MM.1S (cell line): ENCODE measurements at regions not wholly inside any gene's neighbourhood (a gene's known extent, or its start where the extent isn't known, plus 50 kb on each side); places are given as distances from the start of the nearest gene placed in this dataset.
"Not testable (repeated sequence)": the region's sequence is repeated elsewhere in the genome, so short reads cannot be mapped to it uniquely, and the experiment has no call there.

Experiments
- DNase-seq: peaks from one replicate; pipeline ENCODE4 v3.0.0-alpha.2; 2015
- H2AFZ ChIP-seq: fragments of 300-600 bp; sonication (generic); 2 replicates; pipeline ENCODE4 v1.6.0; 2016; ENCODE audit warnings: antibody characterized with exemption, low read length
- H3F3A ChIP-seq: fragments of 300-600 bp; sonication (generic); 2 replicates; pipeline ENCODE4 v1.6.1; 2016; ENCODE audit warnings: mild to moderate bottlenecking, antibody characterized with exemption, low read length, moderate library complexity, mixed read lengths; ENCODE audit not compliant: insufficient read depth
- H3K27ac ChIP-seq: fragments of 300-600 bp; sonication (generic); 2 replicates; pipeline ENCODE4 v1.5.1; 2016; ENCODE audit warnings: mild to moderate bottlenecking, low read length
- H3K27me3 ChIP-seq: fragments of 300-600 bp; sonication (generic); replicated peaks from 2 replicates; pipeline ENCODE4 v1.6.0; 2016; ENCODE audit warnings: low read length; ENCODE audit not compliant: insufficient read depth
- H3K36me3 ChIP-seq: fragments of 300-600 bp; sonication (generic); replicated peaks from 2 replicates; pipeline ENCODE4 v1.6.1; 2016; ENCODE audit warnings: mild to moderate bottlenecking, low read length, mixed read lengths; ENCODE audit not compliant: insufficient read depth
- H3K4me1 ChIP-seq: fragments of 300-600 bp; sonication (generic); 2 replicates; pipeline ENCODE4 v1.6.1; 2016; ENCODE audit warnings: low read length, mixed read lengths
- H3K4me2 ChIP-seq: fragments of 300-600 bp; sonication (generic); 2 replicates; pipeline ENCODE4 v1.6.0; 2016; ENCODE audit warnings: low read depth, low read length
- H3K4me3 ChIP-seq: fragments of 300-600 bp; sonication (generic); 2 replicates; pipeline ENCODE4 v1.5.1; 2016; ENCODE audit warnings: low read length, mixed read lengths
- H3K79me2 ChIP-seq: fragments of 300-600 bp; sonication (generic); 2 replicates; pipeline ENCODE4 v1.6.1; 2016; ENCODE audit warnings: mixed run types, low read length, mixed read lengths
- H3K9ac ChIP-seq: fragments of 300-600 bp; sonication (generic); 2 replicates; pipeline ENCODE4 v1.6.1; 2016; ENCODE audit warnings: low read length, mixed read lengths
- H3K9me2 ChIP-seq: fragments of 300-600 bp; sonication (generic); replicated peaks from 2 replicates; pipeline ENCODE4 v1.6.1; 2016; ENCODE audit warnings: mild to moderate bottlenecking, low read length, mixed read lengths; ENCODE audit not compliant: insufficient read depth
- H3K9me3 ChIP-seq: fragments of 300-600 bp; sonication (generic); replicated peaks from 2 replicates; pipeline ENCODE4 v1.6.1; 2016; ENCODE audit warnings: mild to moderate bottlenecking, low read length, mixed read lengths; ENCODE audit not compliant: insufficient read depth
- H4K20me1 ChIP-seq: fragments of 300-600 bp; sonication (generic); 2 replicates; pipeline ENCODE4 v1.6.1; 2016; ENCODE audit warnings: mild to moderate bottlenecking, low read length, moderate library complexity, mixed read lengths; ENCODE audit not compliant: insufficient read depth
- CTCF ChIP-seq: fragments of 300-600 bp; sonication (generic); IDR thresholded peaks from 2 replicates; pipeline ENCODE4 v1.5.1; 2016; ENCODE audit warnings: antibody characterized with exemption, low read length, mixed read lengths
- EZH2 ChIP-seq: fragments of 300-600 bp; sonication (generic); optimal IDR thresholded peaks from 2 replicates; pipeline ENCODE3; 2017; ENCODE audit warnings: low read depth, mild to moderate bottlenecking, antibody characterized with exemption, low read length, mixed read lengths
- EZH2phosphoT487 ChIP-seq: fragments of 300-600 bp; sonication (generic); IDR thresholded peaks from 2 replicates; pipeline ENCODE4 v1.6.1; 2018; ENCODE audit warnings: antibody characterized with exemption, low read length

GRCh38 chr3:15934389-15935195, 136.8 kb upstream of the ANKRD28 start:
- no peaks in the 10 kb centered on the region for H4K20me1 ChIP-seq
- no peaks in the 10 kb centered on the region for H3K9me3 ChIP-seq
- no peaks in the 10 kb centered on the region for H3K9me2 ChIP-seq
- no peaks in the 10 kb centered on the region for H3K36me3 ChIP-seq
- H3K4me1 ChIP-seq, result no peaks in the 10 kb centered on the region
- no peaks in the 10 kb centered on the region for H3K27me3 ChIP-seq
- no peak overlapping the region for H3K4me2 ChIP-seq
- TF ChIP-seq EZH2, result no peak
- no peak overlapping the region for H3K27ac ChIP-seq
- DNase-seq, result no peak
- H3K9ac ChIP-seq, result no peak overlapping the region
- no peak overlapping the region for H3K4me3 ChIP-seq
- no peak overlapping the region for H2AFZ ChIP-seq
- no peaks in the 10 kb centered on the region for H3F3A ChIP-seq
- H3K79me2 ChIP-seq, result no peaks in the 10 kb centered on the region

- no peak for DNase-seq
- H2AFZ ChIP-seq, result no peak overlapping the region
- TF ChIP-seq CTCF, result no peak
- no peak for TF ChIP-seq EZH2phosphoT487
- TF ChIP-seq EZH2, result no peak
Observed at GRCh38 chr3:15936312-15936711, 138.5 kb upstream of the ANKRD28 start.

GRCh38 chr3:15940641-15941040, 142.9 kb upstream of the ANKRD28 start:
- H3K4me3 ChIP-seq, result no peak overlapping the region
- H3K36me3 ChIP-seq, result no peaks in the 10 kb centered on the region
- H3K9me3 ChIP-seq, result no peaks in the 10 kb centered on the region
- H3K9ac ChIP-seq, result no peak overlapping the region
- no peaks in the 10 kb centered on the region for H4K20me1 ChIP-seq
- H2AFZ ChIP-seq, result no peak overlapping the region
- H3K9me2 ChIP-seq, result no peaks in the 10 kb centered on the region
- H3K4me2 ChIP-seq, result no peak overlapping the region
- TF ChIP-seq CTCF (no peak), EZH2phosphoT487 (no peak), EZH2 (no peak)
- no peaks in the 10 kb centered on the region for H3F3A ChIP-seq
- H3K79me2 ChIP-seq, result no peaks in the 10 kb centered on the region
- H3K27ac ChIP-seq, result no peak overlapping the region
- DNase-seq, result no peak
- no peaks in the 10 kb centered on the region for H3K4me1 ChIP-seq
- no peaks in the 10 kb centered on the region for H3K27me3 ChIP-seq

More at GRCh38 chr3:15936312-15936711, 138.5 kb upstream of the ANKRD28 start:
- no peaks in the 10 kb centered on the region for H3K9me3 ChIP-seq
- H3K9me2 ChIP-seq, result no peaks in the 10 kb centered on the region
- H3K4me1 ChIP-seq, result no peaks in the 10 kb centered on the region
- no peaks in the 10 kb centered on the region for H4K20me1 ChIP-seq
- H3K9ac ChIP-seq, result no peak overlapping the region
- no peaks in the 10 kb centered on the region for H3F3A ChIP-seq
- no peak overlapping the region for H3K27ac ChIP-seq
- H3K4me2 ChIP-seq, result no peak overlapping the region
- H3K27me3 ChIP-seq, result no peaks in the 10 kb centered on the region
- H3K79me2 ChIP-seq, result no peaks in the 10 kb centered on the region
- no peaks in the 10 kb centered on the region for H3K36me3 ChIP-seq
- H3K4me3 ChIP-seq, result no peak overlapping the region

GRCh38 chr3:15941457-15941856, 143.7 kb upstream of the ANKRD28 start:
- H3K79me2 ChIP-seq, H3K4me3 ChIP-seq, H3K9me2 ChIP-seq, H3K27ac ChIP-seq, H4K20me1 ChIP-seq, H3F3A ChIP-seq, H3K4me2 ChIP-seq, H3K36me3 ChIP-seq, H3K27me3 ChIP-seq, H3K9ac ChIP-seq, H3K4me1 ChIP-seq, H2AFZ ChIP-seq, DNase-seq, H3K9me3 ChIP-seq: not testable (repeated sequence)
